ENCODE measurements at regions not wholly inside any gene's neighbourhood (a gene's known extent, or its start where the extent isn't known, plus 50 kb on each side); places are given as distances from the start of the nearest gene placed in this dataset.

- DNase-seq: no peak
Observed at GRCh38 chr3:57009802-57010201, 50.7 kb upstream of the SPATA12 start.

- DNase-seq: no peak
Observed at GRCh38 chr3:57009367-57009766, 51.1 kb upstream of the SPATA12 start.

GRCh38 chr3:57007521-57008460 is 52.7 kb upstream of the SPATA12 start:
- DNase-seq: no peak

GRCh38 chr3:57006949-57007419 is 53.5 kb upstream of the SPATA12 start:
- DNase-seq: no peak

GRCh38 chr3:57006179-57006657 is 54.2 kb upstream of the SPATA12 start:
- DNase-seq: no peak

- no peak for DNase-seq
Observed at GRCh38 chr3:57004229-57004628, 56.2 kb upstream of the SPATA12 start.

- no peak for DNase-seq
Observed at GRCh38 chr3:57003676-57004075, 56.8 kb upstream of the SPATA12 start.

GRCh38 chr3:57001356-57001755 is 59.1 kb upstream of the SPATA12 start:
- no peak for DNase-seq

- no peak for DNase-seq
Observed at GRCh38 chr3:57000012-57000411, 60.5 kb upstream of the SPATA12 start.

GRCh38 chr3:56999547-56999946 is 60.9 kb upstream of the SPATA12 start:
- no peak for DNase-seq

GRCh38 chr3:56998076-56998529 is 62.4 kb upstream of the SPATA12 start:
- no peak for DNase-seq

GRCh38 chr3:56997675-56998074 is 62.8 kb upstream of the SPATA12 start:
- DNase-seq: no peak

- DNase-seq: no peak
Observed at GRCh38 chr3:56997041-56997440, 63.4 kb upstream of the SPATA12 start.

- DNase-seq: no peak
Observed at GRCh38 chr3:56994391-56994790, 66.1 kb upstream of the SPATA12 start.

GRCh38 chr3:56990641-56991015 is 69.8 kb upstream of the SPATA12 start:
- no peak for DNase-seq

- no peak for DNase-seq
Observed at GRCh38 chr3:56989977-56990640, 70.4 kb upstream of the SPATA12 start.

GRCh38 chr3:56989169-56989976 is 71.1 kb upstream of the SPATA12 start:
- no peak for DNase-seq

- peak; percentile 41 to 60 (median 48) for DNase-seq
Observed at GRCh38 chr3:56988458-56989168, 71.9 kb upstream of the SPATA12 start.

GRCh38 chr3:56987238-56987895 is 73.1 kb upstream of the SPATA12 start:
- DNase-seq: no peak

- no peak for DNase-seq
Observed at GRCh38 chr3:56986347-56986746, 74.1 kb upstream of the SPATA12 start.

GRCh38 chr3:56985878-56986277 is 74.6 kb upstream of the SPATA12 start:
- no peak for DNase-seq

- no peak for DNase-seq
Observed at GRCh38 chr3:56985460-56985859, 75.0 kb upstream of the SPATA12 start.
